GM13976 (cell line): ENCODE measurements at regions not wholly inside any gene's neighbourhood (a gene's known extent, or its start where the extent isn't known, plus 50 kb on each side); places are given as distances from the start of the nearest gene placed in this dataset.

Source experiments
- DNase-seq: peaks from one replicate; pipeline ENCODE4 v3.0.0; 2012; ENCODE audit warnings: low spot score
- in situ Hi-C: fragments of 300-500 bp; cut with MboI; formaldehyde crosslinking; loops from one replicate; pipeline ENCODE4 v1.12.0; 2022; ENCODE audit warnings: low sequenced_read_pairs, mixed read lengths, inconsistent platforms; ENCODE audit not compliant: unreplicated experiment
- TF ChIP-seq, protein P1 (sequence below): IDR thresholded peaks from 2 replicates; pipeline ENCODE4 v1.5.1; 2012; ENCODE audit warnings: borderline replicate concordance, mild to moderate bottlenecking; ENCODE audit not compliant: insufficient read depth; ENCODE audit errors: extremely low read depth, missing control alignments, control extremely low read depth

GRCh38 chr11:112831969-112832766 is 129.1 kb upstream of the NCAM1 start:
- no peak for DNase-seq
- in situ Hi-C loops: no loop called here
- TF ChIP-seq, protein P1, sequence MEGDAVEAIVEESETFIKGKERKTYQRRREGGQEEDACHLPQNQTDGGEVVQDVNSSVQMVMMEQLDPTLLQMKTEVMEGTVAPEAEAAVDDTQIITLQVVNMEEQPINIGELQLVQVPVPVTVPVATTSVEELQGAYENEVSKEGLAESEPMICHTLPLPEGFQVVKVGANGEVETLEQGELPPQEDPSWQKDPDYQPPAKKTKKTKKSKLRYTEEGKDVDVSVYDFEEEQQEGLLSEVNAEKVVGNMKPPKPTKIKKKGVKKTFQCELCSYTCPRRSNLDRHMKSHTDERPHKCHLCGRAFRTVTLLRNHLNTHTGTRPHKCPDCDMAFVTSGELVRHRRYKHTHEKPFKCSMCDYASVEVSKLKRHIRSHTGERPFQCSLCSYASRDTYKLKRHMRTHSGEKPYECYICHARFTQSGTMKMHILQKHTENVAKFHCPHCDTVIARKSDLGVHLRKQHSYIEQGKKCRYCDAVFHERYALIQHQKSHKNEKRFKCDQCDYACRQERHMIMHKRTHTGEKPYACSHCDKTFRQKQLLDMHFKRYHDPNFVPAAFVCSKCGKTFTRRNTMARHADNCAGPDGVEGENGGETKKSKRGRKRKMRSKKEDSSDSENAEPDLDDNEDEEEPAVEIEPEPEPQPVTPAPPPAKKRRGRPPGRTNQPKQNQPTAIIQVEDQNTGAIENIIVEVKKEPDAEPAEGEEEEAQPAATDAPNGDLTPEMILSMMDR: no peak

DNA sequence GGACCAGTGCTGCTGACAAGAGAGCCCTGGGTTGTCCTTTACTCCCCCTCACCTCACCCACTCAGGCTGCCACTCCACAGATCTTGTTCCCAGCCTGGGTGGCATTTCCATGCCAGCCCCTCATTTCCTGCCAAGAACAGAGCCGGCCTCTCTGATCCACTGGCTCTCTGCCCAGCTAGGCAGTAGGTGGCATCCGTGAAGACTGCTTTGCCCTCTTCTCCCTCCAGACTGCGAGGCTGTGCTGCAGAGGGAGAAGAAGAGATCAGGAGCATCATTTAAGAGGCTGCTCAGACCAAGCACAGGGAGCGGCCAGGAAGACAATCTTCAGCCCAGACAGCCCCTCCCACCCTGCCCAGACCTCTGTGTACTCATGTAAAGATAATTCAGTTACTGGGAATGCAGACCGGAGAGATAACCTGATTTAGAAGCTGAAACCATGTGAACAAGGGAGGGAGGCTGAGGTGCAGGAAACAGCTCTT is 126.9 kb upstream of the NCAM1 start:
- TF ChIP-seq, protein P1: no peak
- DNase-seq: no peak
- in situ Hi-C loops: no loop called here

GRCh38 chr11:112835591-112836255 is 125.5 kb upstream of the NCAM1 start:
- DNase-seq: no peak
- in situ Hi-C loops: no loop called here
- TF ChIP-seq, protein P1: no peak

- in situ Hi-C loops: no loop called here
- no peak for DNase-seq
- TF ChIP-seq, protein P1: no peak
These were observed 125.0 kb upstream of the NCAM1 start for GRCh38 chr11:112836256-112836602.

- in situ Hi-C loops: no loop called here
- TF ChIP-seq, protein P1: no peak
- no peak for DNase-seq
These were observed 123.9 kb upstream of the NCAM1 start for GRCh38 chr11:112837162-112837826.

GRCh38 chr11:112839051-112839450 is 122.2 kb upstream of the NCAM1 start:
- TF ChIP-seq, protein P1: no peak
- in situ Hi-C loops: no loop called here
- no peak for DNase-seq
